Mammary epithelial cell (primary cell): ENCODE measurements at regions not wholly inside any gene's neighbourhood (a gene's known extent, or its start where the extent isn't known, plus 50 kb on each side); places are given as distances from the start of the nearest gene placed in this dataset.

Experiments
- EZH2 ChIP-seq: IDR thresholded peaks from 2 replicates; pipeline ENCODE4 v1.6.1; 2012; ENCODE audit warnings: low read length, inconsistent platforms, borderline replicate concordance
- TF ChIP-seq, protein P1 (sequence below), 2 donors: IDR thresholded peaks in 1 of 2; conservative IDR thresholded peaks in 1 of 2; 2 replicates each; pipeline ENCODE4 v1.5.1; 2011 to 2012; ENCODE audit warnings: inconsistent platforms in 2 of 2, low read length in 2 of 2, mild to moderate bottlenecking in 2 of 2, control low read depth in 1 of 2, low read depth in 1 of 2; ENCODE audit not compliant: insufficient read depth in 1 of 2; ENCODE audit errors: extremely low read depth in 1 of 2

DNA sequence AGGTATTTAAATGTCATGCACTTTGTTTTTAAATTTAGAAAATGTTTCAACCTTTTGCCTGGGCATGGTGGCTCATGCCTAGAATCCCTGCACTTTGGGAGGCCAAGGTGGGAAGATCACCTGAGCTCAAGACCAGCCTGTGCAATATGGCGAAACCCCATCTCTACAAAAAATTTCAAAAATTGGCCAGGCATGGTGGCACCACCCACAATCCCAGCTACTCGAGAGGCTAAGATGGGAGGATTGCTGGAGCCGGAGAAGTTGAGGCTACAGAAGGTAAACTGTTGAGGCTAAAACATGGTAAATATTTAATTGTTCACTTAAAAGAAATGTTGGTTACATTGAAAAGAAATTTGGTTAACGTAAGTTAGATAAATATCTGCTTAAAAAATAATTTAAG lies 108.4 kb upstream of the IGLL5 start:
- TF ChIP-seq, protein P1, sequence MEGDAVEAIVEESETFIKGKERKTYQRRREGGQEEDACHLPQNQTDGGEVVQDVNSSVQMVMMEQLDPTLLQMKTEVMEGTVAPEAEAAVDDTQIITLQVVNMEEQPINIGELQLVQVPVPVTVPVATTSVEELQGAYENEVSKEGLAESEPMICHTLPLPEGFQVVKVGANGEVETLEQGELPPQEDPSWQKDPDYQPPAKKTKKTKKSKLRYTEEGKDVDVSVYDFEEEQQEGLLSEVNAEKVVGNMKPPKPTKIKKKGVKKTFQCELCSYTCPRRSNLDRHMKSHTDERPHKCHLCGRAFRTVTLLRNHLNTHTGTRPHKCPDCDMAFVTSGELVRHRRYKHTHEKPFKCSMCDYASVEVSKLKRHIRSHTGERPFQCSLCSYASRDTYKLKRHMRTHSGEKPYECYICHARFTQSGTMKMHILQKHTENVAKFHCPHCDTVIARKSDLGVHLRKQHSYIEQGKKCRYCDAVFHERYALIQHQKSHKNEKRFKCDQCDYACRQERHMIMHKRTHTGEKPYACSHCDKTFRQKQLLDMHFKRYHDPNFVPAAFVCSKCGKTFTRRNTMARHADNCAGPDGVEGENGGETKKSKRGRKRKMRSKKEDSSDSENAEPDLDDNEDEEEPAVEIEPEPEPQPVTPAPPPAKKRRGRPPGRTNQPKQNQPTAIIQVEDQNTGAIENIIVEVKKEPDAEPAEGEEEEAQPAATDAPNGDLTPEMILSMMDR (conservative IDR thresholded peaks at IDR 0.05 in 1 of 2, IDR thresholded peaks at IDR 0.05 in 1 of 2; ENCODE audit: extremely low read depth in 1 of 2, insufficient read depth in 1 of 2, low read depth in 1 of 2, low read length in 2 of 2) = no peak
- no peak for TF ChIP-seq EZH2
